Gastroesophageal sphincter (tissue), 4 donors: ENCODE measurements at regions not wholly inside any gene's neighbourhood (a gene's known extent, or its start where the extent isn't known, plus 50 kb on each side); places are given as distances from the start of the nearest gene placed in this dataset.

ENCODE experiments used
- ATAC-seq: fragments of 150-250 bp; one replicate; pipeline ENCODE4 v1.9.1; 2016; ENCODE audit warnings: mild to moderate bottlenecking, moderate library complexity
- H3K27ac ChIP-seq, 4 donors: fragments of 200-600 bp; sonication (generic) in 3 of 4; 1 replicate in 3 of 4; 2 replicates in 1 of 4; pipeline ENCODE4 v1.5.1; 2016 to 2019
- H3K27me3 ChIP-seq: fragments of 200-600 bp; sonication (generic); one replicate; pipeline ENCODE4 v1.5.1; 2019
- H3K36me3 ChIP-seq, 2 donors: fragments of 200-600 bp; sonication (generic); one replicate each; pipeline ENCODE4 v1.5.1; 2019; ENCODE audit warnings: control low read depth in 1 of 2
- H3K4me1 ChIP-seq, 3 donors: fragments of 200-600 bp; sonication (generic); 1 replicate in 2 of 3; 2 replicates in 1 of 3; pipeline ENCODE4 v1.5.1; 2016 to 2019; ENCODE audit warnings: control low read depth in 2 of 3
- H3K4me3 ChIP-seq, 2 donors: fragments of 200-600 bp; sonication (generic); one replicate each; pipeline ENCODE4 v1.5.1; 2019; ENCODE audit warnings: mild to moderate bottlenecking in 1 of 2, moderate library complexity in 1 of 2
- H3K9me3 ChIP-seq, 3 donors: fragments of 200-600 bp; sonication (generic); one replicate each; pipeline ENCODE4 v1.5.1; 2017 to 2019; ENCODE audit warnings: control low read depth in 2 of 3
- EP300 ChIP-seq: sonication (generic); formaldehyde crosslinking; IDR thresholded peaks from one replicate; pipeline ENCODE4 v1.6.1; 2017; ENCODE audit warnings: antibody characterized with exemption, mild to moderate bottlenecking
- POLR2A ChIP-seq, 2 donors: fragments of 450-650 bp; IDR thresholded peaks; one replicate each; pipeline ENCODE4 v1.6.1; 2017; ENCODE audit warnings: antibody characterized with exemption in 2 of 2, mild to moderate bottlenecking in 2 of 2, moderate library complexity in 1 of 2
- POLR2AphosphoS5 ChIP-seq: sonication (generic); formaldehyde crosslinking; IDR thresholded peaks from one replicate; pipeline ENCODE4 v1.6.1; 2017; ENCODE audit warnings: antibody characterized with exemption
- WGBS, 2 donors: methylation state at CpG; one replicate each; pipeline ENCODE4 v1.1.5; 2018; ENCODE audit warnings: low coverage in 1 of 2; 5-methylcytosine and 5-hydroxymethylcytosine counted together
- TF ChIP-seq, protein P1 (sequence below), 4 experiments: fragments of 200-600 bp in 2 of 4; fragments of 450-650 bp in 2 of 4; sonication (generic) in 1 of 4; IDR thresholded peaks; one replicate each; pipeline ENCODE4 v1.5.1; 2017 to 2019; ENCODE audit warnings: antibody characterized with exemption in 4 of 4, mild to moderate bottlenecking in 2 of 4, moderate library complexity in 2 of 4

DNA sequence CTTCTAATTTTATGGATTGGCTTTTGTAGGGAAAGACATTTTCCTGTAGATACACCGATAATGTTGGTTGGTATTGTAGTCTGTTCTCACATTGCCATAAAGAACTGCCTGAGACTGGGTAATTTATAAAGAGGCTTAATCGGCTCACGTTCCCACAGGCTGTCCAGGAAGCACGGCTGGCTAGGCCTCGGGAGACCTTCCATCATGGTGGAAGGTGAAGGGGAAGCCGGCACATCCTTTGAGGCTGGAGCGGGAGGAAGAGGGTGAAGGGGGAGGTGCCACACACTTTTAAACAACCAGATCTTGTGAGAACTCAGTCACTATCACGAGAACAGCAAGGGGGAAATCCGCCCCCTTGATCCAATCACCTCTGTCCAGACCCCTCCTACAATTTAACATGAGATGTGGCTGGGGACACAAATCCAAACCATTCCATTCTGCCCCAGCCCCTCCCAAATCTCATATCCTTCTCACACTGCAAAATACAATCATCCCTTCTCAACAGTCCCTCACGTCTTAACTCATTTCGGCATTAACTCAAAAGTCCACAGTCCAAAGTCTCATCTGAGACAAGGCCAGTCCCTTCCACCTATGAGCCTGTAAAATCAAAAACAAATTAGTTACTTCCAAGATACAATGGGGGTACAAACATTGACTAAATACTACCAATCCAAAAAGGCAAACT is 66.7 kb upstream of the EIF5 start:
- Histone ChIP-seq H3K4me1 (no peaks in the 10 kb centered on the region), H3K36me3 (no peaks in the 10 kb centered on the region), H3K27me3 (peaks cover 55% of the 10 kb centered on the region), H3K9me3 (no peaks in the 10 kb centered on the region), H3K4me3 (no peak overlapping the region), H3K27ac (no peak overlapping the region)
- no peak for ATAC-seq
- TF ChIP-seq, protein P1, sequence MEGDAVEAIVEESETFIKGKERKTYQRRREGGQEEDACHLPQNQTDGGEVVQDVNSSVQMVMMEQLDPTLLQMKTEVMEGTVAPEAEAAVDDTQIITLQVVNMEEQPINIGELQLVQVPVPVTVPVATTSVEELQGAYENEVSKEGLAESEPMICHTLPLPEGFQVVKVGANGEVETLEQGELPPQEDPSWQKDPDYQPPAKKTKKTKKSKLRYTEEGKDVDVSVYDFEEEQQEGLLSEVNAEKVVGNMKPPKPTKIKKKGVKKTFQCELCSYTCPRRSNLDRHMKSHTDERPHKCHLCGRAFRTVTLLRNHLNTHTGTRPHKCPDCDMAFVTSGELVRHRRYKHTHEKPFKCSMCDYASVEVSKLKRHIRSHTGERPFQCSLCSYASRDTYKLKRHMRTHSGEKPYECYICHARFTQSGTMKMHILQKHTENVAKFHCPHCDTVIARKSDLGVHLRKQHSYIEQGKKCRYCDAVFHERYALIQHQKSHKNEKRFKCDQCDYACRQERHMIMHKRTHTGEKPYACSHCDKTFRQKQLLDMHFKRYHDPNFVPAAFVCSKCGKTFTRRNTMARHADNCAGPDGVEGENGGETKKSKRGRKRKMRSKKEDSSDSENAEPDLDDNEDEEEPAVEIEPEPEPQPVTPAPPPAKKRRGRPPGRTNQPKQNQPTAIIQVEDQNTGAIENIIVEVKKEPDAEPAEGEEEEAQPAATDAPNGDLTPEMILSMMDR (IDR thresholded peaks at IDR 0.05): no peak
- TF ChIP-seq POLR2AphosphoS5 (no peak), EP300 (no peak), POLR2A (IDR thresholded peaks at IDR 0.05) (no peak)
- 87 to 95% methylated on average over 3 to 9 of the region's 11 CpGs for whole genome bisulfite sequencing, 2 donors

- Histone ChIP-seq H3K9me3 (no peaks in the 10 kb centered on the region), H3K4me3 (no peak overlapping the region), H3K4me1 (peaks cover 0 to 17% (median 12%) of the 10 kb centered on the region in 3 donors), H3K36me3 (no peaks in the 10 kb centered on the region), H3K27me3 (peaks cover 90% of the 10 kb centered on the region), H3K27ac (no peak overlapping the region)
- no peak for ATAC-seq
- 76 to 92% methylated on average over 2 to 6 of the region's 7 CpGs for WGBS, 2 donors
- TF ChIP-seq, protein P1 (IDR thresholded peaks at IDR 0.05): no peak
- no peak for TF ChIP-seq POLR2AphosphoS5
Observed at GRCh38 chr14:103271189-103271588, 62.8 kb upstream of the EIF5 start.

DNA sequence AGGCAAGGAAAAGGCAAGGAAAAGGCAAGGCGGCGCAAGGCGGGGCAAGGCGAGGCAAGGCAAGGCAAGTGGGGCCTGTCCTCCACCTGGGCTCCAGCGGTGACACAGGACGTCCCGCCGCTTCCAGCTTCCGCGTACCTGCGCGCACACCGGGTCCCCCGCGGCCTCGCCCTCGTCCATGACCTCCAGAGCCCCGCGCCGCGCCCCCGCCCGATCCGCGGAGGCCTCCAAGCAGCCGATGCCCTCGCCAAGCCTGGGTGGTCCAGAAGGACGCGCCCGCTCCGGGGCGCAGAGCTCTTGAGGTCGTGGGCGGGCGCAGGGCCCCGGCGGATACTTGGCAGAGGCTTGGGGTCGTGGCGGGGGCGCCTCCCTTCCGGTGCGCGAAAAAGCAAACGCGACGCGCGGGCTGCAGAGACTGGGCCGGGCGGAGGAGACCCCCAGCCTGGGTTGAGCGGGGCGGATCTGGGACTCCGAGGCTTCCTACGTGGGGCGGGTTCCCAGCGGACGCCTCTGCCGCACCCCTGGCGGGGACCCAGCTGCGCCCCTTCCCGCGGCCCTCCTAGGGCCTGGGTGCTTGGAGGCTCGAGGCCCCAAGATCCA is 60.8 kb upstream of the EIF5 start:
- no peaks in the 10 kb centered on the region for H3K9me3 ChIP-seq
- peaks cover 94% of the 10 kb centered on the region for H3K27me3 ChIP-seq
- peaks cover 0 to 17% (median 12%) of the 10 kb centered on the region in 3 donors for H3K4me1 ChIP-seq
- ATAC-seq: peak; percentile 28
- TF ChIP-seq POLR2AphosphoS5: no peak
- no peak for TF ChIP-seq EP300
- TF ChIP-seq POLR2A (IDR thresholded peaks at IDR 0.05): no peak
- TF ChIP-seq, protein P1 (IDR thresholded peaks at IDR 0.05): no peak
- H3K36me3 ChIP-seq: no peaks in the 10 kb centered on the region
- H3K27ac ChIP-seq: no peak overlapping the region
- no CpG with 5 or more reads among the region's 63 CpGs for WGBS, 2 donors
- H3K4me3 ChIP-seq: peak overlapping the region in 1 of 2 donors; percentile 46

GRCh38 chr14:103273745-103274615 is 60.1 kb upstream of the EIF5 start:
- no peaks in the 10 kb centered on the region for H3K9me3 ChIP-seq
- no peaks in the 10 kb centered on the region for H3K36me3 ChIP-seq
- no peak overlapping the region for H3K27ac ChIP-seq
- peak overlapping the region in 1 of 2 donors; percentile 46 for H3K4me3 ChIP-seq
- WGBS, 2 donors: 20 to 30% methylated on average over 3 to 6 of the region's 79 CpGs
- ATAC-seq: peak; percentile 25
- TF ChIP-seq, protein P1 (IDR thresholded peaks at IDR 0.05): no peak
- no peak for TF ChIP-seq POLR2AphosphoS5
- no peak for TF ChIP-seq EP300
- no peak for TF ChIP-seq POLR2A (IDR thresholded peaks at IDR 0.05)
- H3K4me1 ChIP-seq: peaks cover 0 to 22% (median 12%) of the 10 kb centered on the region in 3 donors
- peaks cover 94% of the 10 kb centered on the region for H3K27me3 ChIP-seq
